ENCODE measurements at regions not wholly inside any gene's neighbourhood (a gene's known extent, or its start where the extent isn't known, plus 50 kb on each side); places are given as distances from the start of the nearest gene placed in this dataset.

- TF ChIP-seq ZNF362 (CRISPR knock-in tag; IDR thresholded peaks at IDR 0.05; ENCODE audit: borderline replicate concordance): peak; percentile 81
- TF ChIP-seq STAT5B (CRISPR knock-in tag; IDR thresholded peaks at IDR 0.05): no peak
- TF ChIP-seq ZNF569 (CRISPR knock-in tag; IDR thresholded peaks at IDR 0.05; ENCODE audit: borderline replicate concordance): no peak
- TF ChIP-seq, protein P1, sequence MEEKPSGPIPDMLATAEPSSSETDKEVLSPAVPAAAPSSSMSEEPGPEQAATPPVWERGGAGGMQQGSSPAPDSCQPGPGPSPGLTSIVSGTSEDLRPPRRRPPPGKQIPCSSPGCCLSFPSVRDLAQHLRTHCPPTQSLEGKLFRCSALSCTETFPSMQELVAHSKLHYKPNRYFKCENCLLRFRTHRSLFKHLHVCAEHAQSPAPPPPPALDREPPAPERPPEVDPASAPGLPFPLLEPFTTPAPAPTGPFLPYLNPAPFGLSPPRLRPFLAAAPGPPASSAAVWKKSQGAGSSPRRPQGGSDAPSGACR (CRISPR knock-in tag; IDR thresholded peaks at IDR 0.05): peak; percentile 83; the same call in 1 of the 2 replicates
- TF ChIP-seq BORCS8-MEF2B (CRISPR knock-in tag; IDR thresholded peaks at IDR 0.05): peak; percentile 89
- TF ChIP-seq POGK (CRISPR knock-in tag; conservative IDR thresholded peaks at IDR 0.05): peak; percentile 84; the same call in 1 of the 2 replicates
- peak; percentile 82; the same call in 1 of the 2 replicates for TF ChIP-seq KDM4B (CRISPR knock-in tag; IDR thresholded peaks at IDR 0.05)
- TF ChIP-seq, protein P2, sequence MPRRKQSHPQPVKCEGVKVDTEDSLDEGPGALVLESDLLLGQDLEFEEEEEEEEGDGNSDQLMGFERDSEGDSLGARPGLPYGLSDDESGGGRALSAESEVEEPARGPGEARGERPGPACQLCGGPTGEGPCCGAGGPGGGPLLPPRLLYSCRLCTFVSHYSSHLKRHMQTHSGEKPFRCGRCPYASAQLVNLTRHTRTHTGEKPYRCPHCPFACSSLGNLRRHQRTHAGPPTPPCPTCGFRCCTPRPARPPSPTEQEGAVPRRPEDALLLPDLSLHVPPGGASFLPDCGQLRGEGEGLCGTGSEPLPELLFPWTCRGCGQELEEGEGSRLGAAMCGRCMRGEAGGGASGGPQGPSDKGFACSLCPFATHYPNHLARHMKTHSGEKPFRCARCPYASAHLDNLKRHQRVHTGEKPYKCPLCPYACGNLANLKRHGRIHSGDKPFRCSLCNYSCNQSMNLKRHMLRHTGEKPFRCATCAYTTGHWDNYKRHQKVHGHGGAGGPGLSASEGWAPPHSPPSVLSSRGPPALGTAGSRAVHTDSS (CRISPR knock-in tag; conservative IDR thresholded peaks at IDR 0.05): no peak
- no peak for TF ChIP-seq TMF1 (CRISPR knock-in tag; IDR thresholded peaks at IDR 0.05; ENCODE audit: low read depth)
- peak; percentile 97 for TF ChIP-seq ZBTB7B (CRISPR knock-in tag; IDR thresholded peaks at IDR 0.05)
- peak; percentile 96 for TF ChIP-seq RARA (CRISPR knock-in tag; IDR thresholded peaks at IDR 0.05)
- peak; percentile 55; the same call in 1 of the 2 replicates for TF ChIP-seq KMT2B (CRISPR knock-in tag; IDR thresholded peaks at IDR 0.05)
- TF ChIP-seq, protein P3, sequence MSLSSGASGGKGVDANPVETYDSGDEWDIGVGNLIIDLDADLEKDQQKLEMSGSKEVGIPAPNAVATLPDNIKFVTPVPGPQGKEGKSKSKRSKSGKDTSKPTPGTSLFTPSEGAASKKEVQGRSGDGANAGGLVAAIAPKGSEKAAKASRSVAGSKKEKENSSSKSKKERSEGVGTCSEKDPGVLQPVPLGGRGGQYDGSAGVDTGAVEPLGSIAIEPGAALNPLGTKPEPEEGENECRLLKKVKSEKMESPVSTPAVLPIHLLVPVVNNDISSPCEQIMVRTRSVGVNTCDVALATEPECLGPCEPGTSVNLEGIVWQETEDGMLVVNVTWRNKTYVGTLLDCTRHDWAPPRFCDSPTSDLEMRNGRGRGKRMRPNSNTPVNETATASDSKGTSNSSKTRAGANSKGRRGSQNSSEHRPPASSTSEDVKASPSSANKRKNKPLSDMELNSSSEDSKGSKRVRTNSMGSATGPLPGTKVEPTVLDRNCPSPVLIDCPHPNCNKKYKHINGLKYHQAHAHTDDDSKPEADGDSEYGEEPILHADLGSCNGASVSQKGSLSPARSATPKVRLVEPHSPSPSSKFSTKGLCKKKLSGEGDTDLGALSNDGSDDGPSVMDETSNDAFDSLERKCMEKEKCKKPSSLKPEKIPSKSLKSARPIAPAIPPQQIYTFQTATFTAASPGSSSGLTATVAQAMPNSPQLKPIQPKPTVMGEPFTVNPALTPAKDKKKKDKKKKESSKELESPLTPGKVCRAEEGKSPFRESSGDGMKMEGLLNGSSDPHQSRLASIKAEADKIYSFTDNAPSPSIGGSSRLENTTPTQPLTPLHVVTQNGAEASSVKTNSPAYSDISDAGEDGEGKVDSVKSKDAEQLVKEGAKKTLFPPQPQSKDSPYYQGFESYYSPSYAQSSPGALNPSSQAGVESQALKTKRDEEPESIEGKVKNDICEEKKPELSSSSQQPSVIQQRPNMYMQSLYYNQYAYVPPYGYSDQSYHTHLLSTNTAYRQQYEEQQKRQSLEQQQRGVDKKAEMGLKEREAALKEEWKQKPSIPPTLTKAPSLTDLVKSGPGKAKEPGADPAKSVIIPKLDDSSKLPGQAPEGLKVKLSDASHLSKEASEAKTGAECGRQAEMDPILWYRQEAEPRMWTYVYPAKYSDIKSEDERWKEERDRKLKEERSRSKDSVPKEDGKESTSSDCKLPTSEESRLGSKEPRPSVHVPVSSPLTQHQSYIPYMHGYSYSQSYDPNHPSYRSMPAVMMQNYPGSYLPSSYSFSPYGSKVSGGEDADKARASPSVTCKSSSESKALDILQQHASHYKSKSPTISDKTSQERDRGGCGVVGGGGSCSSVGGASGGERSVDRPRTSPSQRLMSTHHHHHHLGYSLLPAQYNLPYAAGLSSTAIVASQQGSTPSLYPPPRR (CRISPR knock-in tag; IDR thresholded peaks at IDR 0.05; ENCODE audit: borderline replicate concordance): peak; percentile 98
- TF ChIP-seq, protein P4, sequence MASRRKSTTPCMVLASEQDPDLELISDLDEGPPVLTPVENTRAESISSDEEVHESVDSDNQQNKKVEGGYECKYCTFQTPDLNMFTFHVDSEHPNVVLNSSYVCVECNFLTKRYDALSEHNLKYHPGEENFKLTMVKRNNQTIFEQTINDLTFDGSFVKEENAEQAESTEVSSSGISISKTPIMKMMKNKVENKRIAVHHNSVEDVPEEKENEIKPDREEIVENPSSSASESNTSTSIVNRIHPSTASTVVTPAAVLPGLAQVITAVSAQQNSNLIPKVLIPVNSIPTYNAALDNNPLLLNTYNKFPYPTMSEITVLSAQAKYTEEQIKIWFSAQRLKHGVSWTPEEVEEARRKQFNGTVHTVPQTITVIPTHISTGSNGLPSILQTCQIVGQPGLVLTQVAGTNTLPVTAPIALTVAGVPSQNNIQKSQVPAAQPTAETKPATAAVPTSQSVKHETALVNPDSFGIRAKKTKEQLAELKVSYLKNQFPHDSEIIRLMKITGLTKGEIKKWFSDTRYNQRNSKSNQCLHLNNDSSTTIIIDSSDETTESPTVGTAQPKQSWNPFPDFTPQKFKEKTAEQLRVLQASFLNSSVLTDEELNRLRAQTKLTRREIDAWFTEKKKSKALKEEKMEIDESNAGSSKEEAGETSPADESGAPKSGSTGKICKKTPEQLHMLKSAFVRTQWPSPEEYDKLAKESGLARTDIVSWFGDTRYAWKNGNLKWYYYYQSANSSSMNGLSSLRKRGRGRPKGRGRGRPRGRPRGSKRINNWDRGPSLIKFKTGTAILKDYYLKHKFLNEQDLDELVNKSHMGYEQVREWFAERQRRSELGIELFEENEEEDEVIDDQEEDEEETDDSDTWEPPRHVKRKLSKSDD (CRISPR knock-in tag; IDR thresholded peaks at IDR 0.05; ENCODE audit: low read depth): no peak
Measured at GRCh38 chr12:124130691-124131591, 157.9 kb downstream of the ZNF664 start (continued).
